Fibroblast of lung (primary cell): ENCODE measurements at regions not wholly inside any gene's neighbourhood (a gene's known extent, or its start where the extent isn't known, plus 50 kb on each side); places are given as distances from the start of the nearest gene placed in this dataset.

ENCODE experiments used
- DNase-seq, 2 donors: peaks; one replicate each; pipeline versions ENCODE4 v3.0.0 to v3.0.0-alpha.2; 2010; ENCODE audit warnings: low read depth in 2 of 2
- H2AFZ ChIP-seq: 2 replicates; pipeline ENCODE4 v1.5.1; 2012; ENCODE audit warnings: low read length, control low read depth, inconsistent platforms
- H3K27ac ChIP-seq: 2 replicates; pipeline ENCODE4 v1.5.1; 2011; ENCODE audit warnings: low read length, control low read depth; ENCODE audit not compliant: insufficient read depth
- H3K27me3 ChIP-seq: 2 replicates; pipeline ENCODE4 v1.5.1; 2011; ENCODE audit warnings: mild to moderate bottlenecking, low read length; ENCODE audit not compliant: control insufficient read depth, insufficient read depth
- H3K36me3 ChIP-seq: 2 replicates; pipeline ENCODE4 v1.5.1; 2011; ENCODE audit warnings: low read length; ENCODE audit not compliant: control insufficient read depth, insufficient read depth
- H3K4me1 ChIP-seq: 2 replicates; pipeline ENCODE4 v1.5.1; 2011; ENCODE audit warnings: low read length; ENCODE audit not compliant: control insufficient read depth, insufficient read depth; ENCODE audit errors: extremely low read depth
- H3K4me2 ChIP-seq: 2 replicates; pipeline ENCODE4 v1.5.1; 2011; ENCODE audit warnings: low read length, control low read depth; ENCODE audit not compliant: insufficient read depth; ENCODE audit errors: extremely low read depth
- H3K4me3 ChIP-seq, 4 experiments: fragments of 200-600 bp in 1 of 4; sonication (generic) in 1 of 4; replicated peaks in 1 of 4; 2 replicates each; pipeline ENCODE4 v1.5.1; 2011 to 2016; ENCODE audit warnings: low read length in 4 of 4, low read depth in 3 of 4, mild to moderate bottlenecking in 3 of 4, control low read depth in 2 of 4, inconsistent platforms in 1 of 4, mixed read lengths in 1 of 4; ENCODE audit not compliant: insufficient read depth in 1 of 4; ENCODE audit errors: control extremely low read depth in 1 of 4
- H3K79me2 ChIP-seq: 2 replicates; pipeline ENCODE4 v1.5.1; 2012; ENCODE audit warnings: mild to moderate bottlenecking, low read length, inconsistent platforms; ENCODE audit not compliant: control insufficient read depth, insufficient read depth
- H3K9ac ChIP-seq: 2 replicates; pipeline ENCODE4 v1.5.1; 2011; ENCODE audit warnings: mild to moderate bottlenecking, low read length, control low read depth; ENCODE audit not compliant: insufficient read depth
- H3K9me3 ChIP-seq: 2 replicates; pipeline ENCODE4 v1.5.1; 2012; ENCODE audit warnings: low read depth, low read length; ENCODE audit not compliant: control insufficient read depth, insufficient read depth
- H4K20me1 ChIP-seq: 2 replicates; pipeline ENCODE4 v1.5.1; 2011; ENCODE audit warnings: low read length; ENCODE audit not compliant: control insufficient read depth, insufficient read depth; ENCODE audit errors: extremely low read depth
- EZH2 ChIP-seq: IDR thresholded peaks from 2 replicates; pipeline ENCODE4 v1.5.1; 2012; ENCODE audit warnings: low read length, control low read depth, mild to moderate bottlenecking; ENCODE audit errors: missing control alignments
- TF ChIP-seq, protein P1 (sequence below), 2 donors: IDR thresholded peaks in 1 of 2; conservative IDR thresholded peaks in 1 of 2; 1 replicate in 1 of 2; 2 replicates in 1 of 2; pipeline ENCODE4 v1.5.1; 2011 to 2012; ENCODE audit warnings: low read length in 2 of 2, control low read depth in 1 of 2, inconsistent platforms in 1 of 2, low read depth in 1 of 2, mild to moderate bottlenecking in 1 of 2

DNA sequence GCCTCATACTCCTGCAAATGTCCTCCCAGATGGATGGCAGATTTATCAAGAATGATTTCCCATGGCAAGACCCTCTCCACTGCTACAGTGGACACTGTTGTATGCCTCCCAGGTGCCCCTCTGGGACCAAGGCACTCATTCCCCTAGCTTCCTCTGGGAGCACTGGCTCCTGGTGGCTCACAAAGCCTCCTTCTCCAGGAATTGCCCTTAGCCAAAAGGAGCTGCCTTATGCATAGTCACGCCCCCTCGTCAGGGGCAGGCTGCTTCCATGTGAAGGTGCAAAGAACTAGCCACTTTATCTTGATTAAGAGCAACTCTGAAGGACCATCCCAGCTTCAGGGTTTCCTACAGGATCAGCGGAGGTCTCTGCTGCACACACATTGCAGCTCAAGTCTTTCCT lies 358.1 kb downstream of the CDK5RAP2 start:
- Histone ChIP-seq H3K79me2 (no peaks in the 10 kb centered on the region), H3K4me3 (no peak overlapping the region), H3K9me3 (no peaks in the 10 kb centered on the region), H2AFZ (no peak overlapping the region), H3K27me3 (no peaks in the 10 kb centered on the region), H3K4me1 (no peaks in the 10 kb centered on the region), H4K20me1 (no peaks in the 10 kb centered on the region), H3K36me3 (no peaks in the 10 kb centered on the region), H3K4me2 (no peak overlapping the region), H3K27ac (no peak overlapping the region), H3K9ac (no peak overlapping the region)
- DNase-seq: no peak
- TF ChIP-seq, protein P1, sequence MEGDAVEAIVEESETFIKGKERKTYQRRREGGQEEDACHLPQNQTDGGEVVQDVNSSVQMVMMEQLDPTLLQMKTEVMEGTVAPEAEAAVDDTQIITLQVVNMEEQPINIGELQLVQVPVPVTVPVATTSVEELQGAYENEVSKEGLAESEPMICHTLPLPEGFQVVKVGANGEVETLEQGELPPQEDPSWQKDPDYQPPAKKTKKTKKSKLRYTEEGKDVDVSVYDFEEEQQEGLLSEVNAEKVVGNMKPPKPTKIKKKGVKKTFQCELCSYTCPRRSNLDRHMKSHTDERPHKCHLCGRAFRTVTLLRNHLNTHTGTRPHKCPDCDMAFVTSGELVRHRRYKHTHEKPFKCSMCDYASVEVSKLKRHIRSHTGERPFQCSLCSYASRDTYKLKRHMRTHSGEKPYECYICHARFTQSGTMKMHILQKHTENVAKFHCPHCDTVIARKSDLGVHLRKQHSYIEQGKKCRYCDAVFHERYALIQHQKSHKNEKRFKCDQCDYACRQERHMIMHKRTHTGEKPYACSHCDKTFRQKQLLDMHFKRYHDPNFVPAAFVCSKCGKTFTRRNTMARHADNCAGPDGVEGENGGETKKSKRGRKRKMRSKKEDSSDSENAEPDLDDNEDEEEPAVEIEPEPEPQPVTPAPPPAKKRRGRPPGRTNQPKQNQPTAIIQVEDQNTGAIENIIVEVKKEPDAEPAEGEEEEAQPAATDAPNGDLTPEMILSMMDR (conservative IDR thresholded peaks at IDR 0.05 in 1 of 2, IDR thresholded peaks at IDR 0.05 in 1 of 2; ENCODE audit: low read depth in 1 of 2, low read length in 2 of 2): no peak
- no peak for TF ChIP-seq EZH2

DNA sequence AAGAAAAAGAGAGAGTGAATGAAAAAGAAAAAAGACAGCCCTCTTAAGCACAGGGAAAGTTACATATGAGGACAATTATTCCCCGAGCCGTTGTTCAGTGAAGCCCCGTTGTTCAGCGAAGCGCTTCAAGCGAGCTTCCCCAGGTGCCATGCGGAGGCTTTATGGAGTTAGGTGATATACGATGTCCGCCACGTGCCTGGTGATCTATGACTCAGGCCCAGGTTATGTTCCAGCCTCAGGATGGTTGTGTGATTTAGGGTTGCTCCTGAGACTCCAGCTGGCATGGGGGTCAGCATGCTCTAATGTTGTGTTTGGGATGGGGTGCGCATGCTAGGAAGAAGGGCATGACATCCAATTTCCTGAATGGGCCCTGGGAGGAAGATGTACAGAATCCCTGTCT lies 365.6 kb downstream of the CDK5RAP2 start:
- no peak for DNase-seq
- no peak overlapping the region for H3K9ac ChIP-seq
- TF ChIP-seq, protein P1 (conservative IDR thresholded peaks at IDR 0.05 in 1 of 2, IDR thresholded peaks at IDR 0.05 in 1 of 2; ENCODE audit: low read depth in 1 of 2, low read length in 2 of 2): no peak
- no peak for TF ChIP-seq EZH2

DNA sequence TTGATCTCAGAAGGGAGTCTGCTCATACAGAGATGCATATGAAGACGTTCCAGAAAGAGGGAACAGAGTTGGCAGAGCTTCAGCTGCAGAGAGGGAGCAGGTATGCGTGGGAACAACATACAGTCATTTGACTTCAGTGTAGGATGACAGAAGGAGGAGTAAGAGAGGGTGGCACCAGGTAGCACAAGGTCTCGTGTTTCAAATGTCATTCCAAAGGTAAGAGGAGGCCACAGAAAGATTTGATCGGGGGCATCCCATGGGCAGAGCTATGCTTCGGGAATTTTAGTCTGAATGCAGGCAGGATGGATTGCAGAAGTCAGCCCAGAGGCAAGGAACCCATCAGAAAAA lies 367.1 kb downstream of the CDK5RAP2 start:
- H3K4me1 ChIP-seq: no peaks in the 10 kb centered on the region
- no peak for TF ChIP-seq EZH2
- TF ChIP-seq, protein P1 (conservative IDR thresholded peaks at IDR 0.05 in 1 of 2, IDR thresholded peaks at IDR 0.05 in 1 of 2; ENCODE audit: low read depth in 1 of 2, low read length in 2 of 2): no peak
- H3K27ac ChIP-seq: no peak overlapping the region
- no peaks in the 10 kb centered on the region for H4K20me1 ChIP-seq
- no peak overlapping the region for H3K4me2 ChIP-seq
- H3K79me2 ChIP-seq: no peaks in the 10 kb centered on the region
- no peak for DNase-seq
- H3K9me3 ChIP-seq: no peaks in the 10 kb centered on the region
- no peaks in the 10 kb centered on the region for H3K36me3 ChIP-seq
- no peak overlapping the region for H3K9ac ChIP-seq
- no peak overlapping the region for H3K4me3 ChIP-seq
- H3K27me3 ChIP-seq: no peaks in the 10 kb centered on the region
- no peak overlapping the region for H2AFZ ChIP-seq

More for the DNA sequence above, 365.6 kb downstream of the CDK5RAP2 start:
- Histone ChIP-seq H3K79me2 (no peaks in the 10 kb centered on the region), H3K4me1 (no peaks in the 10 kb centered on the region), H3K4me3 (no peak overlapping the region), H3K36me3 (no peaks in the 10 kb centered on the region), H3K4me2 (no peak overlapping the region), H3K27ac (no peak overlapping the region), H4K20me1 (no peaks in the 10 kb centered on the region), H2AFZ (no peak overlapping the region), H3K9me3 (no peaks in the 10 kb centered on the region), H3K27me3 (no peaks in the 10 kb centered on the region)
